ENCODE measurements at regions not wholly inside any gene's neighbourhood (a gene's known extent, or its start where the extent isn't known, plus 50 kb on each side); places are given as distances from the start of the nearest gene placed in this dataset.

DNA sequence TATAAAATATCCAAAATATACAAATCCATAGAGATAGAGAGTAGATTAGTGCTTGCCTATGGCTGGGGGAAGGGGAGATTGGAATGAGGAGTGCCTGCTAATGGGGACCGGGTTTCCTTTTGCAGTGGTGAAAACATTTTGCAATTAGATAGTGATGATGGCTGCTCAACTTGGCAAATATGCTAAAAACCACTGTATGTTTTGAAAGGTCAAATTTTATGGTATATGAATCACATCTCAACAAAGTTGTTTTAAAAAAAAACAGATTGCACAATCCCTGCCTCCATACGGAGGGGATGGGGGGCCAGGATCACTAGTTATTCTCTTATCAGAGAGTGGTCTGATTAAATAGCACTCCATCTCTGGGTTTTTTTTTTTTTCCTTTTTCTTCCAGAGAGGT lies 76.9 kb upstream of the RIPOR2 start:
- DNase-seq (ENCODE audit: low read depth in 3 of 3), result no peak

DNA sequence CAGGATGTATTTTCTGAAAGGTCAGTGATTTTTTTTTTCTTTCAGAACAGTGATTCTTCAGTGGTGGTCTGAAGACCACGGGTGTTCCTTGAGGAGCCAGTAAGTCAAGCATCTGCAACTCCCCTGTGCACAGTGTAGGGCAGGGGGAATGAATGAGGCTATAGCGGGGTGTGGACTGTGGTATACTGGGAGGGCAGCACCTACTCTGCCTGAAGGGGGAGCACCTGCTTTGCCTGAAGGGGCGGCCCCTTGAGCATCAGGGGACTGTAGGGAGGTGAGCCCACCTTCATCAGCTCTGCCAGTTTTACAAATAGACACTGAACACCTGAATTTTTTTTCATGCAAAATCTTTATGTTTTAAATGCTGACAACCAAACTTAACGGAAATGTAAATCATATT lies 77.5 kb upstream of the RIPOR2 start:
- no peak for DNase-seq (ENCODE audit: low read depth in 3 of 3)

DNA sequence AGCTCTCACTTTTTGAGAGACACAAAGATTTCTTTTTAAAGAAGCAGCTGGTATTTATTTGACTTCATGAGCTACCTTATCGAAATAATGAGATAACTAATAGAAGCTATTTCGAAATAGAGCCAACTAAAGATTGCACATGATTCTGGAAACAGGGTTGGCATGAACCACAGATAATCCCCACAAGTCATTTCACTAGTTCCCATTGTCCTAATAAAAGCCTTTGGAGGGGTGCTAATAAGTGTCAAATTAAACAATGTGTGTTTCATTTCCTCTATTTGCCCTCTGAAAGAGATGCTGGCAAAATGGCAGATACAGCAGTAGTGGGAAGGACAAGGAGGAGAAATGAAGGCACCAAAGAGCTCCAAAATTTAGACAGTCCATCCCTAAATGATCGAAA lies 78.6 kb upstream of the RIPOR2 start:
- no peak for DNase-seq (ENCODE audit: low read depth in 3 of 3)

DNA sequence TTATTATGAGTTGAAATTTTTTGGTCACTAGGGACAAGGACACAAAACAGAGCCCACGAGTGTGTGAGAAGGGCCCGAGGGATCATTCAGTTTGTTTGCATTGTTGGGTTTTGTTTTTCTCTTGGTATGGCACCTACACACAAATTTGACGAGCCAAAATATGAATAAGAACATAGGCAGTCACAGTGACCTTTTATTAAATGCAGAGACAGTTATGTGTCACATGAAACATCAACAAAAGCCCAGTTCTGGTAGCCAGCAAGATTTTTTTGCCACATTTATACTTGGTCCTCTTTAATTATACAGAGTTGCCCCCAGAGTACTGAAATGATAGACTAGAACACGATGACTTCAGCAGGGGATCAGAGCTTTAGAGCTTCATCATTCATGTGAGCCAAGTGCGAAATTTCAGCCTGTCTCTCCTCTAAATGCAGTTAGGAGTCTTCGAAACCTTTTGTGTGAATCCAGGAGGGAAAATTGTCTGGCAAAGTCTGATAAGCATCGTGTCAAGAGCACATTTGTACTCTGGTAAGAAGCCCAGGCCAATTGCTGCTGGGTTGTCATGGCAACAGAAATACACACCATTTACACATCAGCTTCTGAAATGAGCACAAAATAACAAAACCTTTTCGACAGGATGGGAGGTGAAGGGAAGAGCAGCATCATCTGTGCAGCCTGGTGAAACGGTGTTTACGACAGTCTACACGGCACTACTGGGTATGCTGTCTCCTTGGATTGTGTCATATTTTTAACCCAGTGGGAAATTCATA lies 79.2 kb upstream of the RIPOR2 start:
- no peak for DNase-seq (ENCODE audit: low read depth in 3 of 3)

DNA sequence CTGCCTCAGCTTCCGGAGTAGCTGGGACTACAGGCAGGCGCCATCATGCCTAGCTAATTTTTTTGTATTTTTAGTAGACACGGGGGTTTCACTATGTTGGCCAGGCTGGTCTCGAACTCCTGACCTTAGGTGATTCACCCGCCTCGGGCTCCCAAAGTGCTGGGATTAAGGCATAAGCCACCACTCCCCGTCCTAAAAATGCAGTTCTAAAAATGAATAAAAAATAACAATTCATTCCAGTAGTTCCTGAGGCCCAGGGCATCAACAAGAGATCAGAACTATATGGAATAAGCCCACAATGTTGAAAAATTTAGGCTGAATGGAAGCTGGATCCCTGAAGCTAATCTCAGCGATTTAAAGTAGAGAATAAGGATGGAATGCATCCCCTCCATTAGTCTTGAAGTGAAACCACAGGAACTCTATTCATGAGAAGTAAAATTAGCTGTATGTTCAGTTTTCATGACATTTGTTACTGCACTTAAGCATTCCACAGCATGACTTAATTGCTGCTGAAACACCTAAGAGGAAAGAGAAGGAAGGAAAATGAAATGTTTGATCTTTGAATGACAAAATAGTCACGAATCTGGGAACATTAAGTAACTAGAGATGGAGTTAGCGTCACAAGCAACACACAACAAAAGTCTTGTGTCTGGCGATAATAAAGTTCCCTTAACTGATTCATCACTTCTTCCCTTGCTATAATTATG lies 80.4 kb upstream of the RIPOR2 start:
- DNase-seq (ENCODE audit: low read depth in 3 of 3), result no peak

DNA sequence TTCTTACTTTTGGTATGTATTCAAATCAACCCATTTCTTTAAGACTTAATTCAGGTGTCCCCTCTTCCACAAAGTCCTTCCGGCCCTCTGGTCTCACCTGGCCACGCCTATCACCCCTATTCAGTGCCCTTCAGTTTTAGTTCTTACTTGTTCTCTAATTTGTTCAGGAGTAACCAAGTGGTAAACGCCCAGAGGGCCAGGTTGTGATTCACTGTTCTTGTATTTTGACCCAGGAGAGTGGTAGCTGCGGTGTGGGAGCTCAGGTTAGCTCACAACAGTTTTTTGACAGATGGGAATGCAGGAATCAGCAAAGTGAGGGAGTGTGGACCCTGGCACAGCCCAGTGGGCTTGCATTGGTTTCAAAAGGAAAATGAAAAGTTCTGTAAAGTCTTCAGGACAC lies 81.7 kb upstream of the RIPOR2 start:
- no peak for DNase-seq (ENCODE audit: low read depth in 3 of 3)

DNA sequence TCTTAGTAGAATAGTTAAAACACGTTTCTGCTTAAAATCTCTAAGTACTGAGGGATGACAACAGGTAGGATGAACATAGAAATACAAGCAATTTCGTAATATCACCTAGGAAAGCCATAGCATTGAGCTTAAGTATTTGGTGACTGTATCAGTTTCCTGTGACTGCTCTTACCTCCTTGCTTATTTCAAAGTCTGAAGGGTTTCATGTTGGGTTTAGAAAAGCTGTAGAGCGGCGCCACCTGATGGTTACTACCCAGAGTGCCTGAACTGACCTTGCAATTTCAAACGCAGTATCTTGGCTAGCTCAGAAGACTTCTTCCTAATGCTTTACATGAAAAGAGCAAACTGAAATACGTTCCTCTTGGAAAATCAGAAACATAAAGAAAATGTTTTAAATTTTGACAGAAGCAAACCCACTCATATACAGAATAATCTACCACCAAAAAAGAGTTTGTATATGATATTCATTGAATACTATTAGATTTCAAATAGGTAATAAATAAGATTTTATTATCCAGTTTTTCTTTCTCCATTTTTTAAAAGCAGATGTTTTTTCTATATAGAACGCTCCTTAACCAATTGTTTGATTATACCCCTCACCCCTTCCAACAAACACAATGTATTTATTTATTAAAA lies 82.3 kb upstream of the RIPOR2 start:
- peak; percentile 57 to 67 (median 57) for DNase-seq (ENCODE audit: low read depth in 3 of 3)

DNA sequence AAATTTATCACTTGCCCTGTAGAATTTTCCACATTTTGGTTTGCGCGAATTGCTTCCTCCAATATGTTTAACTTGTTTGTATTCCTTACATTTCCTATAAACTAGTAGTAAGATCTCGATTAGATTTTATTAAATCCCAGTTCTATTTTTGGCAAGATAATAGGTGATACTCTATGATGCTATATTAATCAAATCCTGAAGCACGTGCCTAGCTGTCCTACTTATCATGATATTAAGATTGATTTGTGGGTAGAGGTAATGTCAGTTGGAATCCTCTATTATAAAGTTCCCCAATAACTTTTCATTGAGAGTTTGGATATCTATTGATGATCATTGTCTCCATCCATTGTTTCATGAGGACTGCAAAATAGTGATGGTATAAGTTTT lies 82.8 kb upstream of the RIPOR2 start:
- DNase-seq (ENCODE audit: low read depth in 3 of 3), result no peak

DNA sequence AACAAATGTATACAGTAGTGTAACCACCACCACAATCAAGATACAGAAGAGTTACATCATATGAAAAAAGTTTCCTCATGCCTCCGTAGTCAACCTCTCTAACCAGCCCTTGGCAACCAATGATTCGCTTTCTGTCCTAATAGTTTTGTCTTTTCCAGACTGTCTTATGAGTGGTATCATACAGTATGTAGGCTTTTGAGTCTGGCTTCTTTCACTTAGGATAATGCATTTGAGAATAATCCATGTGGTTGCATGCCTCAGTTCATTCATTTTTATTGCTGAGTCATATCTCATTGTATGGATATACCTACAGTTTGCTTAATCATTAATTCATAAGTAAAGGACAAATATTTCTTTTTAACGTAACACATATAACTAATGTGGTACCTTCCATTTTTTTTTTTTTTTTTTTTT lies 86.4 kb upstream of the RIPOR2 start:
- no peak for DNase-seq (ENCODE audit: low read depth in 3 of 3)

DNA sequence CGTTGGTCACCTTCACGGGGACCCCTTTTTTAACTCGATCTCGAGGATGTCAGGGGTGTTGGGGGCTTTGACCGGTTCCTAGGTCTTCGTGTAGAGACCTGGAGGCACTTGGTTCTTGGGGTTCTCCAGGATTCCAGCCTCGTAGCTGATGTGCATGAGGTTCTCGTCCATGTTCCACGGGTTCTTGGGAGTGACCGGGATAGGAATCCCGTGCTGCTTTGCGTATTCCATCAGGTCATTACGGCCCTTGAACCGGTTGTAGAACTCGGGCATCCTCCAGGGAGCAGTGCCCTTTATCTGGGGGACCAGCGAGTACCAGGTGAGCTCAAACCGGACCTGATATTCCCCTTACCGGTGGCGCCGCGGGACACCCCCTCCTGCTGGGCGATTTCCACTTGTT lies 88.0 kb upstream of the RIPOR2 start:
- DNase-seq (ENCODE audit: low read depth in 3 of 3), result no peak

DNA sequence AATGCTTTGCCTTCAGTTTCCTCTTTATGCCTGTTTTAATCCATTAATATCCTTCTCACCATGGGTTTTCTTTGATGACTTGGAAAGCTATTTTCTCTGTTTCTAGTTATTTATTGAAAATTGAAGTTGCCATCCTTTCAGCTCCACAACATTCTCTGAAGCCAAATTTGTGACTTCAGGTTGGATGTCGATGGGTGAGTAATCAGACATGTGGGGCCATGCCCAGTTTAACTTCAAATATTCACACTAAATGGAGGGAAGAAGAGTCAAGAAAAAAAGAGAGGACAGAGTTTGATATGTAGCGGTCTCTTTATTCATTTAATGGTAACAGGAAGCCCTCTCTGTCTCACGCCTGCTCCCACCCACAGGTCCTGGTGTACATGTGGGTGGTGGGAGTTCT lies 89.1 kb upstream of the RIPOR2 start:
- DNase-seq (ENCODE audit: low read depth in 3 of 3), result no peak

DNA sequence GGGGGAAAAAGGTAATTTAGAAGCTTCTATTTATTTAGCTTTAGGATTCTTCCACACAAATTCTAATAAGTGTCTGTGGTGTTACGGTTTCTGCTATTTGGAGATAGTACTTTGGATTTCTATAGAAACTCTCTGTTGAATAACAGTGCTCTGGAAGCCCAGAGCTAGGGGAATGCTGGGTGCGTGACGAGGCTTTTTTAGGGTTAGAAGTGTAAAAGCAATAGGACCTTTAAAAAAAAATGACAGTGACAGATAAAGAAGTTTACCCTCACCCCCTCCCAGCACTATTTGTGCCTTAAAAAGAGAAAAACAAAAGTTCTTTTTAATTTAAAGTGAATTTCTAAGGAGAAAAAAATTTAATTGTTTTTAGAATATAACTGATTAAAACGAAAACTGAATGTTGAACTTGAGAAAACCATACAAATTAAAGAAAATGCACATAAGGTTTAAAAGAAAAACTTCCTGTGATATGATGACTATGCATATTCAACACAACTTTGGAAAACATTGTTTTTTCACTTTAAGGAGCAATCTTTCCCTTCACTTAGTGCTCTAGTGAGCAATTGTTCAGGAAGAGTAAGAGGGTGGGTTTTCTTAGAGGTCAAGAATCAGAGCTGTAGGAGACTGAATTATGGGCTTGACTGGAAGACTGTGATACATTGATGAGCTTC lies 89.6 kb upstream of the RIPOR2 start:
- DNase-seq (ENCODE audit: low read depth in 3 of 3), result no peak

DNA sequence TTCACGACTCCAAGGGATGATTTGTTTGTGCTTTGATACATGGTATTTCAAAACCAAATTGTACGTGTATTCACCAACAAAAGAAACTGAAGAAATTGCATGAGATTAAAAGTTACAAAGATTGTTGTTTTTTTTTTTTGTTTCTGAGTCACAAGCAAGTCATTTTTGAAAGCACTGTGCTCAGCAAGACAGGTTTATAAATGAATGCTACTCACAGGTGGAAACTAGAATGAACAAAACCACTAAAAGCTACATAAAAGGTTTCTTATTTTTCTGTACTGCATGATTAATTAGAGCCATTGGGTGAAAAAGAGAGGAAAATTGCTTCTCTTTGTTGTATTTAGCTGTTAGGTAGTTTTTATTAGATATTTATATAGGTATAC lies 90.2 kb upstream of the RIPOR2 start:
- no peak for DNase-seq (ENCODE audit: low read depth in 3 of 3)

DNA sequence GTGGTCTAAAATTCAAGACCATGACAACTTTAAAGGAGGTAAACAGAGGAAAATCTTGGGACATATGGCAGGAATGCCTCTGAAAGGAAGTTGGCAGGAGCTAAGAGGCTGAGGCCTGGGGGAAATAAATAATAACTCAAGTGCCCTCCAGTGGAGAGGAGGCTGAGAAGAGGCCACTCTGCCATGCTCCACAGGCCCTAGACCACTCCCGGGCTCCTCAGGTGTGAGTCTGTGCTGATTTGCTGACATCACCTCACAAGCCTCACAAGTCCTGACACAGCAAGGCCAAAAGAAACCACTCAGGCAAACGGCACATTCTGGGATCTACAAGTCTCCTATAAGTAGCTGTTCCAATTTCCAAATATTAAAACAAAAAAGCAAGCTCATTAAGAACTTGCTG lies 91.0 kb upstream of the RIPOR2 start:
- DNase-seq (ENCODE audit: low read depth in 3 of 3), result no peak

DNA sequence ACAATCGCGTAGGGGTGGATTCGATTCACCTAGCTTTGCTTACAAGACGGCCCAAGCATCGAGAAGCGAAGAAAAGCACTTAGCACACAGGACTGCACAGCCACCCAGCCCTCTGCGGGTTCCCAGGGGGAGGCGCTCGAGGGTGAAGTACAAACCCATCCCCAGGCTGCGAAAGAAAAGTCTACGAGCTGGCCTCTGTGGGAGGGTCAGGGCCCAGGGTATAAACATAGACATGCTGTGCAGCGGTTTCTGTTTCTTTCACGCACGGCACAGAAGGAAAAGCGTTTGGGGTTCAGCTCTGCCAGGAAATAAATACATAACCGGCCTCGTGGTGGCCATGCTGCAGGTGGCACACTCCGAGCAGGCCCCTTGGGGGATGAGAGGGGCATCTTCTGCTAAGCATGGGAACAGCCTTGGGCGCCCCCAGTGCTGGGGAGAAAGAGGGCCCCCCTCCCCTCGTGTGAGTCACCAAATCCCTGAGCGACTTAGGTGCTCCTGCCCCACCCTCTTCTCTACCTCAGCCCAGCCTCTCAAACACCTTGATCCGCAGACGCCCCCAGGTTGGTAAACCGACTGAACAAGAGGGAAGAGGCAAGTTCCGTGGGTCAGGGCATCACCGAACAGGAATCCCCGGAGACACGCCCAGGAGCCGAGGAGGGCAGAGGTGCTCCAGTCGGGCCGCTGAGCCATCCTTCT lies 91.6 kb upstream of the RIPOR2 start:
- DNase-seq (ENCODE audit: low read depth in 3 of 3), result peak; percentile 59 to 78 (median 72)

DNA sequence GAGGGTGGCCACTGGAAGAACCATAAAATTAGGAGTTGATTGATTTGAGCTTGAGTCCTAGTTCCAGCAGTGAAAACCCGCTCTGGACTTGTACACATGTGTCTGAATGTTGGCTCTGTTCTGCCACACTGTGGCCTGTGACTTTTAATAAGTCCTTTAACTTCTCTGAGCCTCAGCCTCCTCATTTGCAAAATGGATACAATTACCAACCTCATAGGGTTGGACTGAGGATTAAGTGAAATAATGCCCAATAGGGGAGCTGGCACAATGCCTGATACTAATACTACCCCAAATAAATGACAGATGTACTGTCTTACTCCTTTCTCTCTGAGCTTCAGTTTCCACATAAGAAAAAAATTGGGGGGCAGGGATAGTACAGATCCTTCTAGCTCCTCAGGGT lies 92.6 kb upstream of the RIPOR2 start:
- DNase-seq (ENCODE audit: low read depth in 3 of 3), result no peak

DNA sequence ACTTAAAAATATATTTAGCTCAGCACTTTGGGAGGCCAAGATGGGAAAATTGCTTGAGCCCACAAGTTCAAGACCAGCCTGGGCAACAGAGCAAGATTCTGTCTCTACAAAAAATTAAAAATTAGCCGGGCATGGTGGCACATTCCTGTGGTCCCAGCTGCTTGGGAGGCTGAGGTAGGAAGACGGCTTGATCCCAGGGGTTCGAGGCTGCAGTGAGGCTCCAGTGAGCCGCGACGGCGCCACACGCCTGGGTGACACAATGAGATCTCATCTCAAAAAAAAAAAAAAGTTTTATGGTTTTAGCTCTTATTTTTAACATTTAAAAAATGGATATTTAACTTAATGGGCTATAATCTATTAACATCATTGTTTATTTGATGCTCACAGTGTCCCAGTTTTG lies 97.2 kb upstream of the RIPOR2 start:
- no peak for DNase-seq (ENCODE audit: low read depth in 3 of 3)

DNA sequence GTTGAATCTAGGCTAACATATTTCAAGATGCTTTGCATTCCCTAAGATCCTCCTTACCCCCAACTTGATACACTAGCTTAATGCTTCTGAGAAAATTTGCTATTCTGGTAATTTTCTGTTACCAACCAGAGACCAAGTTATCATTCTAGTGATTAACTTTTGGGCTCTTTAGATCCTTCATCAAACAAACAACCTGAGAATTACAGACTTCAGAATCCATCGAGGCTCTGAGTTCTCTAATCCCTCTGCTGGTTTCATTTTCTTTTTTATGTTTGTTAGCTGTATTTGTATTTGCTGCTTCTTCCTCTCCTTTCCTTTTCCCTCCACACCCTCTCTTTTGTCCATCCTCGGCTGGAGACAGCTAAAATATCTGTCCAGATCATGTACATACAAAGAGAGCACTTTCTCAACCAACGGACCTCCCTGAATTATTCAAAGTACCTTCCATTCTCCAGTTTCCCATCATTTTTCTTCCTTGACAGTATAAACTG lies 98.7 kb upstream of the RIPOR2 start:
- no peak for DNase-seq (ENCODE audit: low read depth in 3 of 3)

DNA sequence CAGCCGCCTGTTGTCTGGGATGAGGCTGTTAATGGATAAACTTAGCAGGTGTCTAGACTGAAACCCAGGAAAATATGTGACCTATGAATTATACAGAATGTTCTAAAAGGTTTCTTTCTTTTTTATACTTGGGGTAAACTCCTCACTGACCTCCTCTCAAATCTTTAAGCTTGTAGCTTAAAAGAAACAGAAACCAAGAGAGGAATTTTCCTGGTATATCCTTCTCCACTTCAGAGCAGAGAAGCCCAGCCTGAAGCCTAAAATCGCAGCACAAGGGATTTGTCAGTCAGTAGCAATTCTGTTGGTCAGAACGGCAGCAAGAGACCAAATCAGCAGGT lies 99.4 kb upstream of the RIPOR2 start:
- no peak for DNase-seq (ENCODE audit: low read depth in 3 of 3)

DNA sequence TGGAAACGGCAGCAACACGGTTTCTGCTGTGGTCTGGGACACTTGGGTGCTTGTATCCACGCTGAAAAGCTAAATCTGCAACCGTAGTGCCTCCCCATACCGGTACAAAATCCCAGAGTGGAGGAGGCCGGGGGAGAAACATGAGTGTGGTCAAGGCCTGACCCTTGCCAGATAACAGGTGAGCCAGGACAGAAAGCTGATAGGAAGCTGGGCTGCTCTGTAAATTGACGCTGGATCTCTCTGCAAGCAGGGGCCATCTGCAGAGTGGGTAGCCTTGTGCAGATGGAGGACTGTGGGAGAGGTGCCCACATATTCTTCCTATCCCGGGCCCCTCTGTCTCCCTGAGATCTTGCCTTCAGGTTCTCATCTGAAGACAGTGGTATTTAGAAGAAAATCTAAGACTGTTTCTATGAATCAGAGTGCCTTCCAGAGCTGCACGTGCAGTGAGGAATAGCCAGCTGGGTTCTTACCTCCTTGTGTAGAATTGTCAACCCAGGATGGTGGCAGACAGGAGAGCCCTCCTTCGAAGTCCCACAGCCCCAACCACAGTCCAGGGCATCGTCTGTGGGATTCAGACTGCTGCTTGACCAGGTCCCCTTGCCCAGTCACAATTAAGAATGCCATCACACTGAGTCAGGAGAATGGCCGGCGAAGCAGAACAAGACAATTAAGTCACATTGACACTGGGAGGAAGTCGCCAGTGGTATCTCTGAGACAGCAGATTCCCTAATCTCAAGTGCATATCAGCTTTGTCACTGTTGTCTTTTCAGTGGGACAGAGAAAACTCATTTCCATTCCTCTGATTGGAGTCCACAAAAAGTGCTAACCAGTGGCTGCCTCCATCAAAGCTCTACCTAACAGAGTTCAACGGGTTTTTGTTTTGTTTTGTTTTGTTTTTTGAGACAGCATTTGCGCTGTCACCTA lies 100.0 kb upstream of the RIPOR2 start:
- DNase-seq (ENCODE audit: low read depth in 3 of 3), result no peak

DNA sequence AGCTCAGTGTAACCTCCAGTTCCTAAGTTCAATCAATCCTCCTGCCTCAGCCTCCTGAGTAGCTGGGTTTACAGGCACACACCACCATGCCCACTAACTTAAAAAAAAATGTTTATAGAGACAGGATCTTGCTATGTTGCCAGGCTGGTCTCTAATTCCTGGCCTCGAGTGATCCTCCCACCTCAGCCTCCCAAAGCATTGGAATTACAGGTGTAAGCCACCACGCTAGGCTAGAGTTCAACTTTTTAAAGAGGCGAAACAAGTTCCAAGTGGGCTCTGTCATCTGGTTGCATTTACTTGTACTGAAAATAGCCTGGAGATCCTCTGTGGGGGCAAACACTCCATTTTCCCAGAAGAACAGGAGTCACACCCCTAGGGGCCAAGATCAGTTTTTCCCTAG lies 100.7 kb upstream of the RIPOR2 start:
- DNase-seq (ENCODE audit: low read depth in 3 of 3), result no peak

Data from stimulated activated CD4-positive, alpha-beta T cell treated with anti-CD3 and anti-CD28 coated beads, TNF-alpha, amount 100 ng/mL, for 48 hours (primary cell).